HEK293T (cell line): ENCODE measurements at regions not wholly inside any gene's neighbourhood (a gene's known extent, or its start where the extent isn't known, plus 50 kb on each side); places are given as distances from the start of the nearest gene placed in this dataset.
"Not testable (repeated sequence)": the region's sequence is repeated elsewhere in the genome, so short reads cannot be mapped to it uniquely, and the experiment has no call there.

Experiments
- CTCF ChIA-PET: fragments of 350-600 bp; formaldehyde crosslinking; extraction: SDS; loops from one replicate; lab custom pipeline; 2021; ENCODE audit warnings: antibody characterized with exemption, inconsistent platforms; lab: Yijun Ruan, JAX
- POLR2A ChIA-PET: fragments of 350-600 bp; formaldehyde crosslinking; extraction: SDS; loops from one replicate; lab custom pipeline; 2020; ENCODE audit warnings: antibody characterized with exemption, inconsistent platforms; lab: Yijun Ruan, JAX
- DNase-seq: peaks from one replicate; pipeline ENCODE4 v3.0.0; 2012; ENCODE audit warnings: mixed read lengths; ENCODE audit errors: extremely low spot score
- ARNT ChIP-seq: fragments of 450-650 bp; IDR thresholded peaks from 2 replicates; pipeline ENCODE4 v1.6.1; 2017; ENCODE audit warnings: mild to moderate bottlenecking
- BHLHE40 ChIP-seq: fragments of 450-650 bp; IDR thresholded peaks from 2 replicates; pipeline ENCODE4 v1.6.1; 2016; ENCODE audit warnings: mild to moderate bottlenecking, moderate library complexity, borderline replicate concordance
- CTBP1 ChIP-seq: fragments of 450-650 bp; IDR thresholded peaks from 2 replicates; pipeline ENCODE4 v1.6.1; 2016; ENCODE audit warnings: borderline replicate concordance
- ELF4 ChIP-seq: fragments of 450-650 bp; IDR thresholded peaks from 2 replicates; pipeline ENCODE4 v1.6.1; 2017; ENCODE audit warnings: antibody characterized with exemption
- FOXA1 ChIP-seq: fragments of 450-650 bp; IDR thresholded peaks from 2 replicates; pipeline ENCODE4 v1.6.1; 2016; ENCODE audit warnings: mild to moderate bottlenecking
- FOXK2 ChIP-seq: fragments of 450-650 bp; IDR thresholded peaks from 2 replicates; pipeline ENCODE4 v1.6.1; 2016; ENCODE audit warnings: mild to moderate bottlenecking
- FOXM1 ChIP-seq: fragments of 450-650 bp; IDR thresholded peaks from 2 replicates; pipeline ENCODE4 v1.6.1; 2017; ENCODE audit warnings: mild to moderate bottlenecking, borderline replicate concordance
- HDGF ChIP-seq: fragments of 450-650 bp; IDR thresholded peaks from 2 replicates; pipeline ENCODE4 v1.6.1; 2017; ENCODE audit warnings: antibody characterized with exemption, borderline replicate concordance
- L3MBTL2 ChIP-seq: fragments of 450-650 bp; conservative IDR thresholded peaks from 2 replicates; pipeline ENCODE4 v1.6.1; 2016; ENCODE audit warnings: mild to moderate bottlenecking
- LEF1 ChIP-seq: fragments of 450-650 bp; IDR thresholded peaks from 2 replicates; pipeline ENCODE4 v1.6.1; 2017; ENCODE audit warnings: mild to moderate bottlenecking, borderline replicate concordance
- NFRKB ChIP-seq: fragments of 450-650 bp; IDR thresholded peaks from 2 replicates; pipeline ENCODE4 v1.6.1; 2016; ENCODE audit warnings: mild to moderate bottlenecking, moderate library complexity
- PKNOX1 ChIP-seq: fragments of 450-650 bp; IDR thresholded peaks from 2 replicates; pipeline ENCODE4 v1.6.1; 2016
- SP1 ChIP-seq: fragments of 450-650 bp; IDR thresholded peaks from 2 replicates; pipeline ENCODE4 v1.6.1; 2017
- SUZ12 ChIP-seq: fragments of 450-650 bp; IDR thresholded peaks from 2 replicates; pipeline ENCODE4 v1.6.1; 2016; ENCODE audit warnings: mild to moderate bottlenecking
- TARDBP ChIP-seq: fragments of 450-650 bp; IDR thresholded peaks from 2 replicates; pipeline ENCODE4 v1.6.1; 2016
- ZNF384 ChIP-seq: fragments of 450-650 bp; IDR thresholded peaks from 2 replicates; pipeline ENCODE4 v1.6.1; 2016

DNA sequence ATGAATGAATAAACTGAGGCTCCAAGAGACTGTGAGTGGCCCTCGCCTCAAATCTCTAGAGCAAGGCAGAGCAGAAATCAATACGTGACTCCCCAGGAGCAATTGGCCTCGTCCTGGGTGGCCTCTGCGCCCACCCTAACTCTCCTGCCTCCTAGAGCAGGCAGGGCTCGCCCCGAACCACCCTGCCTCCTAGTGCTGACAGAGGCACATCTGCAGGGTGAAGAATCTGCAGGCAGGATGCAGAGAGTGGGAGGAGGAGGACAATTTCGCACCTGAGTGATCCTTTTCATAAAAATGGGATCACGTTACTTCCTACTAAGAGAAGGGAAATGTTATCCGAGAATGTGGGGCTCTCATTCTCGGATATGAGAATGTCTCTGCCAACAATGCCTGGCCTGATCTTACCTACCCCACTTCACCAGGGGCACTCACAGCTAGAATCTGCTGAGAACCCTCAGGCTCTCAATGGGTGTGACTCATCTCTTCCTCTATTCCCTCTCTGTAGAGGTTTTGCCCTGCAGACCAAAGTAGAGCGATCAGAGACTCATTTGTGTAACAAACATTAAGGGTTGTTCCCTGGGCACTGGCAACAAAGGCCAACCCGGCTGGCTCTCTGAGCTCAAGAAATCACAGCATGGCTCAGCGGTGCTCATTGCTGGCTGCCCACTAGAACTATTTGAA lies 61.7 kb upstream of the BCL2L14 start:
- no peak for TF ChIP-seq ELF4
- no peak for TF ChIP-seq L3MBTL2
- no peak for TF ChIP-seq SUZ12
- TF ChIP-seq NFRKB: no peak
- no peak for TF ChIP-seq FOXK2
- TF ChIP-seq FOXA1: no peak
- no peak for TF ChIP-seq SP1
- TF ChIP-seq ARNT: no peak
- TF ChIP-seq TARDBP: no peak
- TF ChIP-seq FOXM1: no peak
- TF ChIP-seq CTBP1: no peak
- no peak for TF ChIP-seq HDGF
- no peak for TF ChIP-seq LEF1
- no peak for TF ChIP-seq BHLHE40
- no peak for TF ChIP-seq PKNOX1
- TF ChIP-seq ZNF384: no peak
- no peak for DNase-seq
- ChIA-PET POLR2A (no interaction called here), CTCF (interaction anchor here (0.6 to 1.1 kb wide), 4 partner anchors 24 to 659 kb away, joined by 3 to 4 read pairs (median 3); no protein-coding TSS in a partner anchor)

- POLR2A ChIA-PET, DNase-seq: not testable (repeated sequence)
- CTCF ChIA-PET: interaction anchor here (0.6 to 1.1 kb wide), 4 partner anchors 23 to 658 kb away, joined by 3 to 4 read pairs (median 3); no protein-coding TSS in a partner anchor
Observed at GRCh38 chr12:12009749-12010276, 60.9 kb upstream of the BCL2L14 start.

DNA sequence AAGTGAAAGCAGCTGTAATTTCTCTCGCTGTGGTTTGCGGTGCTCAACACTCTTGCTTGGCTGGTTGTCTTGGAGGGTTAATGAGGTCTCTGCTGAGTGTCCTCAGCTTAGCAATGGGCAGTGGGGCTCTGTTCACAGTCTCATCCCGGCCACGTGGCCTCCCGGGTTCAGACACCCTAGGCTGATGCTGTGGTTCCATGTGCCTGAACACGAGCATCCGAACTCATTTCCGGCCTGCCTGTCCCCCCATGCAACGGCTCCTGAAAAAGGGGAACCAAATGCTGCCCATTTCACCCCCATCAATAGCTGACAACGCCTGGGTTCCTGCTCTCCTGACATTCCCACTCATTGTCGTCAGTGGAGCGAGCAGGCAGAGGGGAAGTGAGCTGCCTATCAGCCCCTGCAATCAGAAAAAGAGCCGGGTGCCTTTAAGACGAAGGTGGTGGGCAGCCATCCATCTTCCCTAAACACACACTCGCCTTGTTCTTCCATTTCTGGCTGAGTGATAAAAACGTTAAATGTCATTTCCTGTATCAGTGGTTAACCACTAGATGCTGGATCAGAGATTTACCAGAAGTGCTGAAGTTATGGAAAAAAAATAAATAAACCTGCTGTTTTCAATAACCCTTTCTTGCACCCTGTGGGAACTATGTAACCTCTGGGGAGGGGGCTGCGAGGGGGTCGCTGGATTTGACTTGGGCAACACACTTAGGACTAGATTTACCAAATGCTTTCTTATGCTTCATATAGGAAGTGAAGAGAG lies 60.3 kb upstream of the BCL2L14 start:
- no peak for TF ChIP-seq ZNF384
- TF ChIP-seq SUZ12: no peak
- no peak for TF ChIP-seq LEF1
- TF ChIP-seq BHLHE40: no peak
- no peak for TF ChIP-seq FOXK2
- no peak for TF ChIP-seq PKNOX1
- no peak for TF ChIP-seq L3MBTL2
- TF ChIP-seq ARNT: no peak
- TF ChIP-seq ELF4: no peak
- no peak for TF ChIP-seq SP1
- no peak for TF ChIP-seq NFRKB
- ChIA-PET POLR2A (no interaction called here), CTCF (interaction anchor here (0.8 to 0.9 kb wide), 2 partner anchors 11 to 23 kb away, joined by 3 read pairs; no protein-coding TSS in a partner anchor)
- DNase-seq: no peak

- ChIA-PET CTCF (no interaction called here), POLR2A (no interaction called here)
- TF ChIP-seq L3MBTL2: no peak
- TF ChIP-seq PKNOX1: no peak
- no peak for TF ChIP-seq FOXM1
- no peak for TF ChIP-seq CTBP1
- TF ChIP-seq FOXK2: no peak
- no peak for TF ChIP-seq ZNF384
- no peak for TF ChIP-seq ELF4
- TF ChIP-seq SP1: no peak
- TF ChIP-seq TARDBP: no peak
- no peak for TF ChIP-seq HDGF
- no peak for TF ChIP-seq NFRKB
- no peak for TF ChIP-seq BHLHE40
- TF ChIP-seq ARNT: no peak
- no peak for TF ChIP-seq LEF1
- TF ChIP-seq SUZ12: no peak
- TF ChIP-seq FOXA1: no peak
- no peak for DNase-seq
Observed at GRCh38 chr12:12011880-12012260, 58.9 kb upstream of the BCL2L14 start.

GRCh38 chr12:12015073-12015685 lies 55.6 kb upstream of the BCL2L14 start:
- CTCF ChIA-PET: no interaction called here
- POLR2A ChIA-PET: no interaction called here

GRCh38 chr12:12016284-12017100 lies 54.2 kb upstream of the BCL2L14 start:
- no peak for TF ChIP-seq NFRKB
- no peak for TF ChIP-seq ARNT
- no peak for TF ChIP-seq ZNF384
- no peak for TF ChIP-seq ELF4
- no peak for TF ChIP-seq CTBP1
- TF ChIP-seq HDGF: no peak
- no peak for TF ChIP-seq FOXA1
- TF ChIP-seq SP1: no peak
- no peak for TF ChIP-seq FOXM1
- TF ChIP-seq FOXK2: no peak
- DNase-seq: no peak
- POLR2A ChIA-PET: no interaction called here
- CTCF ChIA-PET: no interaction called here

More at GRCh38 chr12:12015073-12015685, 55.6 kb upstream of the BCL2L14 start:
- no peak for TF ChIP-seq ZNF384
- DNase-seq: no peak
